Mesenteric fat pad (tissue), 1 donor: ENCODE measurements at regions not wholly inside any gene's neighbourhood (a gene's known extent, or its start where the extent isn't known, plus 50 kb on each side); places are given as distances from the start of the nearest gene placed in this dataset.
"Not testable (repeated sequence)": the region's sequence is repeated elsewhere in the genome, so short reads cannot be mapped to it uniquely, and the experiment has no call there.

Source experiments
- DNase-seq: peaks from one replicate; pipeline ENCODE4 v3.0.0-alpha.2; 2020; ENCODE audit warnings: low spot score
- donor health status: DM: yes; HTN: yes; CAD: no.

DNA sequence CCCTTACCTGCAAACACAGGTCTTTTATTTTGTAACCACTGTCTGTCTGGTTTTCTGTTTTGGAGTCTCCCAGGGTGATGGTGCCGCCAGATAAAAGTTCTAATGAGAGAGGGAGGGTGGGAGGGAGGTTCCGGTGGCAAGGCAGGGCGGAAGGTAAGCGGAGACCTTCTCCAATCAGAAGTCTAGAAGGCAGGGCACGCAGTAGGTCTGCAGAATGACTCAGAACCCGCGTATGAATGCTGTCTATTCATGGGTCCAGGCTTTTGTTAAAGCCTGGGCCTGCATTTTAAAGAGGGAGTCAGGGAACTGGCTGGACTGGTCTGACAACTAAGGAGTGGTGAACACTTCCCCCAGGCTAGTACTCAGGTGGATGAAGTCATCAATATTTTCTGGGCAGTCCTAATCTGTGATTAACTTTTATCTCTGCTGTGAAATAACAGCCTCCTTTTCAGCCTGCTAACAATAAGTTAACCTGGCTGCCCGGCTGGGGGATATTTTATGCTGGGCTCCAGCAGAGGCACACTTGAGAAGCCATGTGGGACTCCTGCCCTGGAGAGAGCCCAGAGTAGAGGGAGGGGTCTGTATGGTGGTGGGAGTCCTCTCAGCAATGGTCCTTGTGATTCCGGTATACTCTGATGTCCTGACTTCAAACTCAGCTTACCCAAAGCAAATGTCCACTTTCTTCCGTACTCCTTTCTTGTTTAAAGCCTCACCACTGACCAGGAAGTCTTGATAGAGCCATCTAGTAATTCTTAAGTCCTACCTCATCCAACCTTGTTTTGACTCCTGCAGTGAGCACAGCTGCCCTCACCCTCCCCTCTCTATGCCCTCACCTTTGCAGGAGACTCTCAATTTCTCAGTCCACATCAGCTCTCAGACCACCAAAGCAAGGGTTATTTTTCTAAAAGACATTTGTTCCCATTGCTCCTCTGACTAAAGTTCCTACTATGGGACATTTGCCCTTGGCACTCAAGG, 85.3 kb upstream of the PLGLB2 start:
- not testable (repeated sequence) for DNase-seq

DNA sequence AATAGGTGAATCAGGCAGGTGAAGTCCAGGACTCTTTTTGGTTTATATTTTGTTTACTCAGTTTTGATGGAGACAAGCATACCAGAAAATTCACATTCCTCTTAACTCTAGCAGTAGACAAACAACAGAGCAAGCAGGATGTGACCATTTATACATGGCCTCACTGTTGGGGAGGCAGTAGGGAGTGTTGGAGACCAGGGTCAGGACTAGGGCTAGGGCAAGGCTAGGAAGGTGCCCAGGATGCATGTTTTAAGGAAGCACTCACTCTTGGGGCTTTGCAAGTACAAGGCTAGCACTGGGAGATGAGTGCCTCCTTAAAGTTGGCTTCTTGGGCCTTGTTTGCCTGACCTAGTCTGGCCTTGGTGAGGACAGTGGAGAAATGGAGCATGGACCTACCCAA, 84.5 kb upstream of the PLGLB2 start:
- DNase-seq, result not testable (repeated sequence)

DNA sequence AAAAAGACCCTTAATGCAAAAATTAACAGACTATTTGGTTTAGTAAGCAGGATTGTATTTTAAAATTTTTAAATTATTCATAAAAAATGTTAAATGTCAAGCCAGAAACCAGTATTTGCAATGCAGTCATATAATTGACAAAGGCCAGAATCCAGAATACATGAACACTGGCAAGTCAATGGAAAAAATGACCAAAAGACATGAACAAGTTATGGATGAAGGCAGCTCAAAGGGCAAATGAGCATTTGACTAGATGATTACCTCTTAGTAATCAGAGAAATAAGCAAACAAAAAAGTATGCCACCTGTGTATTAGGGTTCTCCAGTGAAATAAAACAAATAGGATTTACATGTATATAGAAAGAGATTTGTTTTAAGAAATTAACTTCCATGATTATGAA, 80.9 kb upstream of the PLGLB2 start:
- DNase-seq, result not testable (repeated sequence)

DNA sequence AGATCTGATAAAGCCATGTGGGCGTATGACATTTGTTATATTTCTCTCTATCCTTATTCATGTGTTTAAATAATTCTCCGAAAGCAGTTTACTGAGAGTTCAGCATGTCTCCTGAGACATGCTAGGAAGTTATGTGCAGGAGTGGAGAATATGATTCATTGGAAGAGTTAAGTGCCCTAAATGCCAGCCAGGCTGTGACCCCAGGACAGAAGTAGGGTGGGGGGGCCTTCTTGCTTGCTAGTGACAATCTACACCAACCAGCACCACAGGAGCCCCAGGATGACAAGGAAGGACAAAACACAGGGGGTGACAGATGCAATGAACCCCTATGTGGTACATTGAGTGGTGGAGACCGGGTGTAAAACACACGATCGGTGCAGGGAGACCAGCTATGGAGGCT, 79.5 kb upstream of the PLGLB2 start:
- DNase-seq, result not testable (repeated sequence)

DNA sequence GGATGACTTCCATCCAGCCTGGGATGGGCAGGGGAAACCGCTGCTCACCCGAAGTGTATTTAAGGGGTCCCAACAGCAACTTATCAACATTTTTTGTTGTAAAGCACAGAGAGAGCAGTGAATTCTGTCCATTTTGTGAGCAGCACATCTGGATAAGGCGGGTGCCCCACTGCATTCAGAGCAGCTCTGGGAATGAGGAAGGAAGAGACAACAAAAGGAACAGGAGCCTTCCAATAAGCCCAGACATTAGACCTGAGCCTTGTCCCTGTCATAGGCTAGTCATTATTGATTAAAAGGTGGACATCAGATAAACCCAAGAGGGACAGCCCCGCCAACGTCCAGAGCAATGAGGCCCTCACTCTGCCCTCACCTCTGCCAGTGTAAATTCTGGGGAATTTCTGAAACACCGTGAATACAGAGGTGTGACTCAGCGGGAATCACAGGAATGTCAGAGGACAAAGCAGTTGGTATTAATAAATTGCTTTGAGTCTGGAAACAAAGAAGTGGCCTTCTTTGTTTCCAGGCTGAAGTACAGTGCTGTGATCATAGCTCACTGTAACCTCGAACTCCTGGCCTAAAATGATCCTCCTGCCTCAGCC, 78.2 kb upstream of the PLGLB2 start:
- not testable (repeated sequence) for DNase-seq

DNA sequence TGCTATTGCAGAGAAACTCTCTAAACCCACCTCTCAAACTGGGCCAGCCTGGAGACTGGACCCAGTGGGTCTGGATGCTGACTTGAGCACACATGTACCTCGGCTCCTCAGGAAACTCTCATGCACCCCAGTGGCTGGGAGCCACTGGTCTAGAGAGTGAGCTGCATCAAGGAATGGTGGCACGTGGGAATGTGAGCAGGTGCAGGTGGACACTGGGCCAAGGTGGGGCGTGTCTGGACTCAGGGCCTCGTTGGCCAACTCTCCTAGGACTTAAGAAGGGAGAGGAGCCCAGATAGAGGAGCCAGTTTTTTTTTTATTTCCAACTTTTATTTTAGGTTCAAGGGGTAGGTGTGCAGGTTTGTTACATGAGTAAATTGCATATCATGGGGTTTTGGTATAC, 75.5 kb upstream of the PLGLB2 start:
- not testable (repeated sequence) for DNase-seq

DNA sequence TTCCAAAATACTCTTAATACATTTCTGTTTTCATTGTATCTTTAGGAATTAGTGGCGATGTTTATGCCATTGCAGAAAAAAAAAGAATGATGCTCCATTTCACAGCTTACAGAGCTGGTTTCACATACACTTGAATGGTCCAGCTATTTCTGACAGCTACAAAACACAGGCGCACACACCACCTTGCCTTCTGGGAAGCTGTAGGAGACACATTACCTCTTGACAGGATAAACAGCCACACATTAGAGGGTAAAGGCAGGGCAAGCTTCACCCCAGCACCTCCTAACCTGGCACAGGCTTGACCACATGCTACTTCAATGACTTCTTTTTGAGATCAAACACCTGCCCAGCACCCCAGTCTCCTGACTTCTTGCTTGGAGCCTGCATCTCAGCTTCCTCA, 73.2 kb upstream of the PLGLB2 start:
- not testable (repeated sequence) for DNase-seq

DNA sequence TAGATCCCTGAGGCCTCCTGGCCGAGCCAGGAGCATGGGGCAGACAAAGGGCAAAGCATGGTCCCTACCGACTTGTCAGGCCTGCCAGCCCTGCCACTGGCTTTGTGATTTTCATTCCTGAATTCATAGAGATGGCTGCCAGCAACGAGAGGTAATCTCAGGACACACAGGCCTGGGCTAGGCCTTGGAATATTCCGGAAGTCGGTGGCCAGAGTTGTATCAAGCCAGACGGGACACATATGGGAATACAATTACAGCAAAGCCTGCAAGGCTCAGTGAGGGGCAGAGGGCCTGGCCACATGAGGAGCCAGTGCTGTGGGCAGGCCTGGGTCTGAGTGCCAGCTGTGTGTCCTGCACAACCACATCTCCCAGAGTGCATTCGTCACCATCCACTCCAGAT, 72.4 kb upstream of the PLGLB2 start:
- DNase-seq, result not testable (repeated sequence)

DNA sequence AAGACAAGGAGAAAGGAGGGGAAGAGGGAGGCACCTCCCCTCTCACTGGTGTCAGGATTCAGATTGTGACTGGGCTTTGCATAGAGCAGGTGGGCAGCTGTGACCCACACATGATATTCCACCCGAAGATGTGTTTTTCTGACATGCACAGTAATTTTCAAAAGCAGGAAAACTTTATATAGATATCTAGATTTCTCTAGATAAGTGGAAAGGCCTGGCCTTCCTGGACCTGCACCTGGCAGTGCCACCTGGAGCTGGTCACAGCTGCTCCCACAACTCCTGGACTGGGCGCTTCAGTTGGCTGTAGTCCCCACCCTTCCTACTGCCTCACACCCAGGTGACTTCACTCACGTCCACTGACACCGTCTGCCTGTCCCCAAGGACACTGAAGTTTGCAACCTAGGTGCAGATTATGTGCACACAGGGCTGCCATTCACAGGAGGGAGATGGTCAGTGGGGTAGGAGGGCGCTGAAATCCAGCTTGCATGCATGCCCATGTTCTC, 70.4 kb upstream of the PLGLB2 start:
- not testable (repeated sequence) for DNase-seq

DNA sequence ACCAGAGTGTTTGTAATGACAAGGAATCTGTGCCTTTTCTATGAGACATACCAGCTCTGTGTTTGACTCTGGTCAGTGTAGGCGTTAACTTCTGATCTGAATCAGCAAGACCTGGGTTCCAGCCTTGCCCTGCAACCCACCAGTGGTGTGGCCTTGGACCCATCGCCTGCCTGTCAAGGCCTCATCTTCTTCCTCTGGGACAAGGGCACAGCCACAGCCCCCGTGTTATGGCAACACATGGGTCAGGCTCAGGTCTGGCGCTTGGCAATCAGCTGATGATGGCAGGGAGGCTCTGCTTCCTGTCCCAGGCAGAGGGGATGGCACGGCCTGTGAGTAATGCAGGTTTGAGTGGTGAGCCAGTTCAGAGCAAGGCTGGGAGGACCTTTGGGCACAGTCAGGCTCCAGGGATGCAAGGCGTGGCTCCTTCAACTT, 69.1 kb upstream of the PLGLB2 start:
- DNase-seq, result not testable (repeated sequence)

DNA sequence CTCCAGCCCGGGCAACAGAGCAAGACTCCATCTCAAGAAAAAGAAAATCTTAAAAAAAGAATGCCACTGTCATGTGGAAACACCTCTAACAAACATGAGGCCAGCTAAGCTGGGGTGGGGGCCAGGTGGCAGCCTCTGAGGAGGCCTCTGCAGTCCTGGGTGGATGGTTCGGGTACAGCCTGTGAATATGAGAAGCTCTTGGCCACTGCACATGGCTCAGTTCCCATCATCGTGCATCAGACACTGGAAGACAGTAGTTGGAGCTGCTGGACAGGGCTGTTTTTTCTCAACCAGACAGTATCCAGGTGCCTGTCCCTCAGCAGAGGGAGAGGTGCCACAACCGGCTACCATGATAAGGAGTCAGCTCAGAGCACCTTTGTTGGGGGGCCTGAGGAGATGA, 67.9 kb upstream of the PLGLB2 start:
- DNase-seq, result not testable (repeated sequence)

DNA sequence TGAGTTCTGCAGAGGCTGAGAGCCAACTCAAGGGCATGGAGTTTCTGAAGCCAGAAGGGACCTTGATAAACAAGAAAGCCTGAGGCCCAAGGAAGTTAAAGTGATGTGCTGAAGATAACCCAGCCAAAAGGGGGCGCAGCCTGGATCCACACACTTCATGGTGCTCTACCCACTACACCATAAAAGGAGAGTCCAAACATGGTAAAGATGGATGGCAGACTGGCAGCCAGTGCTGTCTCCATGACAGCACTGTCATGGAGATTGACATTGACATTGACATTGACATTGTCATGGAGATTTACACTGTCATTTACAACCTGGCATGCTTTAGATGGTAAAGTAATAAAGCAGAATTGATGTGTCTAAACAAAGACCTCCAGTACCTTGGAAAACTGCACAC, 67.2 kb upstream of the PLGLB2 start:
- not testable (repeated sequence) for DNase-seq

DNA sequence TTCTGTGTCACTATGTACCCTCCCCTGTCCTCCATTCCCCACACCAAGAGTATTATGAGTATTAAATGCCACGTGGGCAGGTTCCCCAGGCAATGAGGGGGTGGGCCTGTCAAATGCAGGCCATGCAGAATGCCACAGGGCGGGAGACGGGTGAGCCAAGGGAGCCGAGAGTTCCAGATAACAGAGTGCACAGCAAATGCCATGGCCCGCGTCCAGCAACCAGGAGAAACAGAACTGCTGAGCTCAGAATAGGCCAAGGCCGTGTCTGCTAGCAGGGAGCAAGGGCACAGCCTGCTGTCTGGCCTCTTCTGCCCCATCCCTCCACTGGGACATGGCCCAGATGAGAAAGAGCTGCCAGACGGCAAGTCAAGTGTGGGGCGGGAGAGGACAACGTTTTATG, 64.4 kb upstream of the PLGLB2 start:
- DNase-seq, result not testable (repeated sequence)

DNA sequence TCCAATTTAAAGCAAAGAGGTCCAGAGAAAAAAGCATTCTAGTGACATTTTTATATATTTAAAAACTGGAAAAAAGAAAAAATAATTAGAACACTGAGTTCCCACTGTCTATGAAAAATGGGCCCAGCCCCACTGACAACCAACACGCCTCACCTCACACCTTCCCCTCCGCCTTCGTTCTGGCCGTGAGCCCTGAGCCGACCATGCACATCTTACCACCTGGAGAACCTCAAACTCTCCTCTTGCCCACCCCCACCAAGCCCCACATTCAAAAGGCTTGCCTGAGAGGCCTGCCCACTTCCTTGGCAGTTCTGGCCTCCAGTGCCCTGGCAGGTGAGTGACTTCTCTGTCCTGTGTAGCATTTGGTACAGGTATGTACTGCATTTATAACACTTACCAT, 63.9 kb upstream of the PLGLB2 start:
- not testable (repeated sequence) for DNase-seq

DNA sequence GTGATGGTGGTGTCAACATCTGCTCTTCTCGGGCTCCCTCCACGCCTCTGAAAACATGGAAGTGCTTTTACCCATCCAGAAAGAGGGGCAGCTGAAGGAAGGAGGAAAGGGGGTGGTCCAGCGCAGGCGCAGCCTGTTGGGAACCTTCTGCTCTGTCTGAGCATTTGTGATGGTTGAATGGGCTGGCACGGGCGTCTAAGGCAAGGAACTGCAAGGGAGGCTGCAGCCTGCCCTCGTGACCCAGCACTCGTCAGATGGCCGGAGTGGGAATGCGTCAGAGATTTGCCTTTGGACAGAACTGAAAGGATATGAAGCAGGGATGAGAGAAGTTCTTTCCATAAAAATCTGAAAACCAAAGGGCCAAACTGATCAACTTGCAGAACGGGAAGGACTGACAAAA, 62.3 kb upstream of the PLGLB2 start:
- not testable (repeated sequence) for DNase-seq

DNA sequence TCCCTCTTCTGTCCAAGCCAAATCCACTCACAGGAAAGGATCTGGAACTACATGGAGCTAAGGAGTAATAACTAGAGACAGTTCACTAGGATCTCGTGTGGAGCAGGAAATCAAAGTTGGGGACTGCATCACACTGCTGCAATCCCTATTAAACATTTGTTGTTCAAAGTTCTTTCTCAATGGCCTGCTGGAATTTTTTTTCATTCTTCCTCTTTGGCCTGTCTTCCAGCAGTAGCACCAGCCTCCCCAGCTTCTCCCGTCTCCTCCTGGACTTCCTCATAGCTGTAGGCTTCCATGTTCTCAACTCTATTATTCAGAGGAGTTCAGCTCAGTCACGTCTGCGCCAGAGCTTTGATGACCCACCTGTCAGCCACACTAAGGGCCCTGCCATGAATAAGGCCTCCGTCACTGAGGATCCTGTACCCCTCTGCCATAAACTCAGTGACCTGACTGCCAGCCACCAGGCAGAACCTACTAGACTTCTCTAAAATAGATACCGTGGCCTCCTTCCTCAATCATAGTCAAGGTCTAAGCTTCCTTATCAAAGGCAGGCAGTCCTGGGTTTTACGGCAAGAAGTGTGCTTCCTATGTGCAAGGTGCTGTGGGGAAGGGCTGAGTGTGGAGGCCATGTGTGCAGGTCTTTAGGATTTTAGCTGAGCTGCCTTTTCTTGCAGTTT, 60.9 kb upstream of the PLGLB2 start:
- DNase-seq, result not testable (repeated sequence)

DNA sequence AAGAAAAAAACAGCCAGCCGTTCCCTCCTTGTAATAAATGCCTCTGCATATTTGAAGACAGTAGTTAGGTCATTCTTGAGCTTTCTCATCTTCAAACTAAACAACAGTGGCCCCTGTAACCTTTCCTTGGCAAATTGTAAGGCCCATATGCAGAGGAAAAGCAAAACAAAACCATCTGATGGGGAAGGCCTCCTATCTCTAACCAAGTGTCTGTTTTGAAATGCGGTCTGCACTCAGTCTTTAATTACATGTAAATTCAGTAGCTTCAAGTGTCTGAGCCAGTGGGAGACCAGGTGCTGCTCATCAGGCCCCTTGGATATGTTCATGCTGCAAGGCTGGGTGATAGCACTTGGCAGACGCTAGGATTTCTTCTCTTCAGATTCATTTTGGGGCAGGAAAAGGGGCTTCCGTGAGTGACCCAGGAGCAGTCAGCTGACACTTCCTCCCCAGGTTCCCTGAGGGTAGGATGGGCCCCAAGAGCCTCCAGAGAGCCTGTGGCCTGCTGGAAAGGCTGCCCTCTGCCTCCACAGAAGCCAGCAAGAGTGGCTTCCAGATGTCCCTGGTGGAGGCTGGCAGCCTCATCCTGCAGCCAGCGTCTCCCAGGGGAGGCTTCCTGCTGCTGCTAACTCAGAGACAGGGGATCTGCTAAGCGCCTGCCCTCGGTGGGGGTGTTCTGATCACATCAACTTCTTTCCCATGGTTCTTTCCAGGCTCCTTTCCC, 60.2 kb upstream of the PLGLB2 start:
- not testable (repeated sequence) for DNase-seq

DNA sequence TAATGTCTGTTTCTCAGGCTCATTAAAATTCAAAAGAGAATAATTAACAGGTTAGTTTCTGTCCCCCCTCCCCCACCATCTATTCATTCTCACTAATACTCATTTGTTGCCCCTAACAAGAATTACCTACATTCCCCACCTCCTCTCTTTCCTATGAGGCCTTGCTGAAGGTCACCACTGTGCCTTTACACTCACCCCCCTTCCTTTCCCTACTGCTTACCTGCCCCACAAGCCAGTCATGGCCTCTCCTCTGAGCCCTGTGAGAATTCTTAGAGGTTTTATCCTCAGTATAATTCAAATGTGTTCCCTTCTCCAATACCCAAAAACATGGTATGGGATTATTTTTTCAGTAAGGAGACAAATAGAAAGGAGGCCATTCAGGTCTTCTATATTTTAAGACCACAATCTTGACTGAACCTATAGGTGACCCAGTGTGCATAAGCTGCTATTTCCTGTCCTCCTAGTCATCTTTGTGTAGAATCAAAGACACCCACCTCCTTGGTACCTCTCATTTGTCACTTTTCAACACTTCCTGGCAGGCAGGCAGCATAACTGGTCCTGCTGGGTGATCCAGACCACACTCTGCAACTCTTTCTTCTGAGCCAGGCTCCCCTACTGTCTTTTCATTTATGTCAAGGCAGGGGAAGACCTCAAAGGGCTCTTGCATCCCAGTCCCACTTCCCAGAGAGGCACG, 55.8 kb upstream of the PLGLB2 start:
- not testable (repeated sequence) for DNase-seq

DNA sequence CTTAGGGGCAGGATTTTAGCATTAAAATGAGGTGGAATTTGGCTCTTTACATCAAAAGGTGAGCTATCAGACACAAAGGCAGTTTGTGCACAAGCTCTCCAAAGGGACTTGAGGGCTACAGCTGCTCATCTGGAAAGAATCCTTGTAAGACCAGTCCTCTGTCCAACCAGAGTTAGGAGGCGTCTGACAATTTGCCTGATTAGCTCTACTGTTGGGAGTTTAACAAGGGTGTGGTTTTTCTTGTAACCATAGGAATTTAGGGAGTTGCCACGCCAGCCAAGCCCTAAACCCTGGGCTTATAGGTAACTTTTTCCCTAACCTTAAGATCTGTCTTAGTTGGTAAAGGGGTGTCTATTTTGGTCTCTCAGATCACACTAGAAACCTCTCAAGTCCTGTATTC, 55.0 kb upstream of the PLGLB2 start:
- DNase-seq, result not testable (repeated sequence)

DNA sequence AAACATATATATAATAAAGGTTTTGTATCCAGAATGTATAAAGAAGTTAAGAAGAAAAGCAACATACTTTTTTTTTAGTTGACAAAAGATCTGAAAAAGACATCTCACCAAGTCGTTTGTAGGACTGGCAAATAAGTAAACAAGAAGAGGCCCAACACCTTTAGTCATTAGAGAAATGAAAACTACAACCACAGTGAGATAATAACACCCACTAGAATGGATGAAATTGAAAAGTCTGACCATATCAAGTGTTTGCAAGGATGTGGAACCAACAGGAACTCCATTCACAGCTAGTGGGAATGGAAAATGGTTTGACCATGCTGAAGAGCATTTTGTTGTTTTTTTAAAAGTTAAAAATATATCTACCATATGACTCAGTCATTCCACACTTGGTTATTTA, 54.0 kb upstream of the PLGLB2 start:
- not testable (repeated sequence) for DNase-seq
